Prostate gland (tissue), 2 donors: ENCODE measurements at regions not wholly inside any gene's neighbourhood (a gene's known extent, or its start where the extent isn't known, plus 50 kb on each side); places are given as distances from the start of the nearest gene placed in this dataset.

Source experiments
- DNase-seq: peaks from one replicate; pipeline ENCODE4 v3.0.0-alpha.2; 2019; ENCODE audit warnings: low spot score
- H3K27ac ChIP-seq, 2 donors: fragments of 200-600 bp; sonication (generic); 2 replicates each; pipeline ENCODE4 v1.5.1; 2017 to 2019
- H3K27me3 ChIP-seq: fragments of 200-600 bp; sonication (generic); replicated peaks from 2 replicates; pipeline ENCODE4 v1.5.1; 2019; ENCODE audit not compliant: insufficient read depth
- H3K36me3 ChIP-seq, 2 donors: fragments of 200-600 bp; sonication (generic); 1 replicate in 1 of 2; 2 replicates in 1 of 2; pipeline versions ENCODE4 v1.5.1 to v1.8.1; 2017 to 2019
- H3K4me1 ChIP-seq: fragments of 200-600 bp; sonication (generic); replicated peaks from 2 replicates; pipeline ENCODE4 v1.5.1; 2019
- H3K4me3 ChIP-seq, 2 donors: fragments of 200-600 bp; sonication (generic); 2 replicates each; pipeline ENCODE4 v1.5.1; 2017 to 2019
- H3K9me3 ChIP-seq: fragments of 200-600 bp; sonication (generic); 2 replicates; pipeline ENCODE4 v1.5.1; 2017
- POLR2A ChIP-seq: fragments of 450-650 bp; IDR thresholded peaks from one replicate; pipeline ENCODE4 v1.6.1; 2016; ENCODE audit warnings: antibody characterized with exemption, mild to moderate bottlenecking
- POLR2AphosphoS5 ChIP-seq: sonication (generic); formaldehyde crosslinking; IDR thresholded peaks from one replicate; pipeline ENCODE4 v1.6.1; 2017; ENCODE audit warnings: antibody characterized with exemption
- WGBS: methylation state at CpG from one replicate; pipeline ENCODE4 v1.1.5; 2018; 5-methylcytosine and 5-hydroxymethylcytosine counted together
- intact Hi-C: fragments of 100-400 bp; cut with DNase I; formaldehyde crosslinking; loops from one replicate; pipeline ENCODE4 v1.14.2; 2022
- TF ChIP-seq, protein P1 (sequence below), 4 experiments: fragments of 200-600 bp in 2 of 4; fragments of 450-650 bp in 2 of 4; sonication (generic) in 2 of 4; IDR thresholded peaks; 1 replicate in 3 of 4; 2 replicates in 1 of 4; pipeline ENCODE4 v1.5.1; 2016 to 2019; ENCODE audit warnings: antibody characterized with exemption in 4 of 4, mild to moderate bottlenecking in 2 of 4, moderate library complexity in 2 of 4

DNA sequence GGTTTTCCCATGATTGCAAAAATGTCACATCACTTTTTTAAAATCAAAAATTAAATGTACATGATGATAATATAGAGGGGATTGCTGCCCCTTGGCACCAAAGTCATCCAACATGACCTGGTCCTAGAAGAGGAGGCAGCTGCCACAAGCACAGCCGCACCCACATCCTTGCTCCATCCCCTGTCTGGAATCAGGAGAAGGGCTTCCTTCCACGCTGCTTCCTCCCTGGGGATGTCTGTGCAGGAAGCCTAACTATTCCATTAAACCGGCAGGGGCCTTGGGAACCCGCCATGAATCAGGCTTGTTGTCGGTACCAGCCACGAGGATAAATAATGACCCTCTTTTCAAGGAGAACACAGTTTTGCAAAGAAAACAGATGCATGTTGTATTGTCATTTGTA, 68.7 kb upstream of the AJAP1 start:
- H3K4me1 ChIP-seq, result no peaks in the 10 kb centered on the region
- H3K36me3 ChIP-seq, result no peaks in the 10 kb centered on the region
- peaks cover 8% of the 10 kb centered on the region for H3K27me3 ChIP-seq
- H3K9me3 ChIP-seq, result no peaks in the 10 kb centered on the region
- H3K27ac ChIP-seq, result no peak overlapping the region
- DNase-seq, result no peak
- H3K4me3 ChIP-seq, result no peak overlapping the region
- TF ChIP-seq POLR2AphosphoS5, result no peak
- no peak for TF ChIP-seq POLR2A
- TF ChIP-seq, protein P1, sequence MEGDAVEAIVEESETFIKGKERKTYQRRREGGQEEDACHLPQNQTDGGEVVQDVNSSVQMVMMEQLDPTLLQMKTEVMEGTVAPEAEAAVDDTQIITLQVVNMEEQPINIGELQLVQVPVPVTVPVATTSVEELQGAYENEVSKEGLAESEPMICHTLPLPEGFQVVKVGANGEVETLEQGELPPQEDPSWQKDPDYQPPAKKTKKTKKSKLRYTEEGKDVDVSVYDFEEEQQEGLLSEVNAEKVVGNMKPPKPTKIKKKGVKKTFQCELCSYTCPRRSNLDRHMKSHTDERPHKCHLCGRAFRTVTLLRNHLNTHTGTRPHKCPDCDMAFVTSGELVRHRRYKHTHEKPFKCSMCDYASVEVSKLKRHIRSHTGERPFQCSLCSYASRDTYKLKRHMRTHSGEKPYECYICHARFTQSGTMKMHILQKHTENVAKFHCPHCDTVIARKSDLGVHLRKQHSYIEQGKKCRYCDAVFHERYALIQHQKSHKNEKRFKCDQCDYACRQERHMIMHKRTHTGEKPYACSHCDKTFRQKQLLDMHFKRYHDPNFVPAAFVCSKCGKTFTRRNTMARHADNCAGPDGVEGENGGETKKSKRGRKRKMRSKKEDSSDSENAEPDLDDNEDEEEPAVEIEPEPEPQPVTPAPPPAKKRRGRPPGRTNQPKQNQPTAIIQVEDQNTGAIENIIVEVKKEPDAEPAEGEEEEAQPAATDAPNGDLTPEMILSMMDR (IDR thresholded peaks at IDR 0.05), result no peak
- WGBS, result 55% methylated on average over 6 of the region's 6 CpGs
- intact Hi-C loops, result no loop called here

DNA sequence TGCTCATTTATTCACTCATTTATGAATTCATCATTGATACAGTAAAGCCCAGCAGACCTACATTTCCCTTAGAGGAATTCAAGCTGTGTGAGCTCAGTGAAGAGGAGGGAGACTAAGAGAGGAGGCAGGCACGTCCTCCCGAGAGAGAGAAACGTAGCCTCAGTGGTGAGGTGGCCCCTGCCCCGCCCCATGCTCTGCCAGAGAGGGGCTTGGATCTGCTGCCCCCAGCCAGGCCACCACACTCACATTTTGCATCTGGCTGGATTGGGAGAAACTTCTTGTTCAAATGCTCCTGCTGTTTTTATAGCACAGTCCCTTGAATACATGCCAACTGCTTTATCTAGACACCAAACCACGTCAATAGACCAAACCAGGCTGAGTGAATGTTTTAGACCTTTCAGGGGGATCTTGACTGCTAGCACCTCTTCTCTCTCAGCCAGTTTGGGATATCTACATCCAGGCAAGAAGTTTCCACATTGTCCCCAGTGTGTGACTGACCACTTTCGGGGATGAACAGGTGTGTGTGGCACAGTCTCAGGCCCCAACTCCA, 67.7 kb upstream of the AJAP1 start:
- H3K27me3 ChIP-seq, result peaks cover 8% of the 10 kb centered on the region
- no peak for DNase-seq
- no peak overlapping the region for H3K27ac ChIP-seq
- no peak overlapping the region for H3K4me3 ChIP-seq
- intact Hi-C loops, result no loop called here
- no peaks in the 10 kb centered on the region for H3K36me3 ChIP-seq
- 36% methylated on average over 6 of the region's 6 CpGs for WGBS
- no peaks in the 10 kb centered on the region for H3K4me1 ChIP-seq
- no peaks in the 10 kb centered on the region for H3K9me3 ChIP-seq
- no peak for TF ChIP-seq POLR2AphosphoS5
- TF ChIP-seq, protein P1 (IDR thresholded peaks at IDR 0.05), result no peak
- TF ChIP-seq POLR2A, result no peak

DNA sequence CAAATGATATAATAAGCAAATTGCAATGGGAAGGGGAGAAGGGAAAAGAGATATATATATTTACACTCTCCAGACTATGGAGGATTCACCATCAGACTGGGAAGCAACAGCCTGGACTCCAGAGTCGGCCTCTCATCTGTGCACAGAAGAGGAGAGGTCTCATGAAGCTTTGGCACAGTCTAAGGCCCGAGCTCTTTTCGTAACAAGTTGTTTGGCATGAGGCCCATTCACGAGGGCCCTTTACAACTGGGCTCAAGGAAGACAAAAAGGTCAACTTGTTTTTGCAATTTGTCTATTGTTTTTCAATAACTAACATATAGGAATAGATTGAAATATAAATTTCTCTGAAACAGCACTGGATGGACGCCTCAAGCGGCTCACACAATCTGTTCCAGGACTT, 66.7 kb upstream of the AJAP1 start:
- Histone ChIP-seq H3K36me3 (no peaks in the 10 kb centered on the region), H3K4me3 (no peak overlapping the region), H3K27me3 (peaks cover 9% of the 10 kb centered on the region), H3K9me3 (no peaks in the 10 kb centered on the region), H3K4me1 (no peaks in the 10 kb centered on the region), H3K27ac (no peak overlapping the region)
- DNase-seq, result no peak
- TF ChIP-seq POLR2A (no peak), POLR2AphosphoS5 (no peak)
- TF ChIP-seq, protein P1 (IDR thresholded peaks at IDR 0.05), result no peak
- intact Hi-C loops, result no loop called here
- 63% methylated on average over 6 of the region's 6 CpGs for WGBS

DNA sequence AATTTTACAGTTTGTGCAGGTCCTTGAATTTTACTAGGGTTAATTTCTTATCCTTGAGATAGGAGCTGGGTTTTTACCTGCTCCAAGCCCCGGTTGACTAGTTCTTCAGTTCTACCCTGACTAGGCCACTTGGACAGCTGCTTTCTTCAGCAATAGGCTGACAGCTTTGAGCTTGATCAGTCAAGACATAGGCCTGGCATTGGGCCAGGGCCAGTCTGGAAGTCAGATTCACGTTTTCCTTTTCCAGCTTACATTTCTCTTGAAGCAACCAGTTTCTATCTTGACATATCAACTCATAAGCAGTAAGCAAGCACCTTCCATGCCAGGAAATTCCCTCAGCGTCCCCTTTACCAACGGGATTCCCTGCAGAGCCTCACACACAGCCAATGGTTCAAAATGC, 63.7 kb upstream of the AJAP1 start:
- Histone ChIP-seq H3K4me3 (no peak overlapping the region), H3K9me3 (no peaks in the 10 kb centered on the region), H3K27ac (no peak overlapping the region), H3K4me1 (no peaks in the 10 kb centered on the region), H3K36me3 (no peaks in the 10 kb centered on the region), H3K27me3 (peaks cover 5% of the 10 kb centered on the region)
- intact Hi-C loops, result no loop called here
- WGBS, result 45% methylated on average over 4 of the region's 4 CpGs
- TF ChIP-seq POLR2AphosphoS5 (no peak), POLR2A (no peak)
- TF ChIP-seq, protein P1 (IDR thresholded peaks at IDR 0.05), result no peak
- no peak for DNase-seq

DNA sequence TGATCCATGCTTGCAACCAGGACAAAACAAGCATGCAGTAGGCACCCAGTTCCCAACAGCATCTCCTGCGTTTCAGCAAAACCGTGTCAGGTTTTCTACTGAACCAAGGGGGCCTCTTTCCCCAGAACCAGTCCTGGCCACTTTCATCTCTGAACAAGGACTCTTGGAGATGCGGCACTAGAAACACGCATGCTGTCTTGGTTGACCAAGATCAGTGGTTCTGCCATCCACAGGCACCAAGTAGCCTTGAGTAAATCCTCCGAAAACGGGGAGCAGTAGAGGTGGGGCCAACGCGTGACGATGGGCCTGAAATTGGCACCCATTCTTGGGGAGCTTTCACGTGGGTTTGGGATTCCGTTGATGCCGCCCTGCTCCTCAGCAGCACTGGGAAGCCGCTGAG, 62.5 kb upstream of the AJAP1 start:
- Histone ChIP-seq H3K36me3 (no peaks in the 10 kb centered on the region), H3K9me3 (no peaks in the 10 kb centered on the region), H3K4me1 (no peaks in the 10 kb centered on the region), H3K27ac (no peak overlapping the region), H3K27me3 (peaks cover 5% of the 10 kb centered on the region), H3K4me3 (no peak overlapping the region)
- intact Hi-C loops, result no loop called here
- no peak for DNase-seq
- TF ChIP-seq POLR2AphosphoS5 (no peak), POLR2A (no peak)
- TF ChIP-seq, protein P1 (IDR thresholded peaks at IDR 0.05), result no peak
- WGBS, result 89% methylated on average over 13 of the region's 13 CpGs
